GM12891 (cell line): ENCODE measurements at regions not wholly inside any gene's neighbourhood (a gene's known extent, or its start where the extent isn't known, plus 50 kb on each side); places are given as distances from the start of the nearest gene placed in this dataset.

ENCODE experiments used
- PAX5 ChIP-seq: IDR thresholded peaks from 2 replicates; pipeline ENCODE4 v1.6.1; 2011; ENCODE audit warnings: low read length, moderate library complexity, mild to moderate bottlenecking; ENCODE audit not compliant: insufficient read depth, severe bottlenecking
- POLR2A ChIP-seq: IDR thresholded peaks from 2 replicates; pipeline ENCODE4 v1.6.1; 2011; ENCODE audit warnings: low read depth, low read length, control low read depth
- POLR2AphosphoS5 ChIP-seq: IDR thresholded peaks from 2 replicates; pipeline ENCODE4 v1.6.1; 2011; ENCODE audit warnings: low read depth, low read length, control low read depth
- SPI1 ChIP-seq: IDR thresholded peaks from 2 replicates; pipeline ENCODE4 v1.6.1; 2011; ENCODE audit warnings: low read depth, low read length, control low read depth
- TAF1 ChIP-seq: IDR thresholded peaks from 2 replicates; pipeline ENCODE4 v1.6.1; 2011; ENCODE audit warnings: low read depth, low read length, control low read depth

DNA sequence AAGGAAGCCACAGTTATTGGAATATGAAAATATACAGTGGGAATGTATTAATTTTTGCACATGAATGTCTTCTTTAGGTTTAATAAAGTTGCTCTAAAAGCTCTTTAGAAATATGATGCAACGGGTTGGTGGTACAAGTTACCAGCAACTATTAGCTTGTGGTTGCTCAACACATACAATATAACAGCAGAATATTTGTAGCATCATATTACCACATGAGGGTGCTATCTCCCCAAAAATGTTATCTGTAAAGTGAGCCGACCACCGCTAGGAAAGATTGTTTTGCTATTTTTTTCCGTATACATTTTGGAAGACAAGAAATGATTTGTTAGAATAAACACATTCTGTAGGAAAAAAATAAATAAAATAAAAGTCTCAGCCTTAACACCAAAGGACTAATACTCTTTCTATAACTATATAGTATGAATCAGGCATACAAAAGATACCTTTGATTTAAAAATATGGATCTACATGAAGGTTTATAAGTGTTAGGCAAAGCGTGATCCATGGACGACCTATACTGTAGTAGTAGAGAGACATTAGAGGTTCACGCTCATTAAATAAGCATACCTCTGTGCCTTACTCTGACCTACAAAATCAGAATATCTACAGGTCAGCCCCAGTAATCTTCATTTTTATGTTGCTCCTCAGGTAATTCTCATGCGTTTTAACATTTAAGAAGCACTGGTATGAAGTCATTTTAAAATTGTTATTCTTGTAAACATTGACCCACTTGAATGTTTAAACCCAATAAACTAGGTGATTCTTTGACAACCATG is 1110.6 kb upstream of the ACVR2A start:
- TF ChIP-seq POLR2AphosphoS5: no peak
- TF ChIP-seq POLR2A: no peak
- no peak for TF ChIP-seq SPI1
- TF ChIP-seq PAX5: no peak
- no peak for TF ChIP-seq TAF1
